HG02884 (cell line): ENCODE measurements at regions not wholly inside any gene's neighbourhood (a gene's known extent, or its start where the extent isn't known, plus 50 kb on each side); places are given as distances from the start of the nearest gene placed in this dataset.
"Not testable (repeated sequence)": the region's sequence is repeated elsewhere in the genome, so short reads cannot be mapped to it uniquely, and the experiment has no call there.

ENCODE experiments used
- ATAC-seq: cut with Tn5 transposase; IDR thresholded peaks from one replicate; pipeline ENCODE4 v1.9.1; 2021; ENCODE audit warnings: mild to moderate bottlenecking, moderate library complexity; ENCODE audit not compliant: unreplicated experiment

DNA sequence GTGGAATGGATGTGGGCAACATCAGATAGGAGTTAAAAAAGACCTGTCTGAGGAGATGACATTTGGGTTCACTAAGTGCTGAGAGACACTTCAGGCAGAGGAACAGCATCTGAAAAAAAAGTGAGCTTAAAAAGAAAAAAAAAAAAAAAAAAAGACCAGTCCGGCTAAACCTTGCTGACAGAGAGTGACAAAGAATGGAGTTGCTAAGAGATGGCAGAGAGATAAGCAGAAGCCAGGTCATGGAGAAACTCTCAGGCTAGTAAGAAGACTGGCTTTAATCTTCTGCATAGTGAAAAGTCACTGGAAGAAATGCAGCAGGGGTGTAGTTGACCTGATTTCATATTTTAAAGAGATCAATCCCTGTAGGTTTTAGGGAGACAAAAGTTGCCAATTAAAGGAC, 711.1 kb upstream of the SEMA3D start:
- no peak for ATAC-seq

DNA sequence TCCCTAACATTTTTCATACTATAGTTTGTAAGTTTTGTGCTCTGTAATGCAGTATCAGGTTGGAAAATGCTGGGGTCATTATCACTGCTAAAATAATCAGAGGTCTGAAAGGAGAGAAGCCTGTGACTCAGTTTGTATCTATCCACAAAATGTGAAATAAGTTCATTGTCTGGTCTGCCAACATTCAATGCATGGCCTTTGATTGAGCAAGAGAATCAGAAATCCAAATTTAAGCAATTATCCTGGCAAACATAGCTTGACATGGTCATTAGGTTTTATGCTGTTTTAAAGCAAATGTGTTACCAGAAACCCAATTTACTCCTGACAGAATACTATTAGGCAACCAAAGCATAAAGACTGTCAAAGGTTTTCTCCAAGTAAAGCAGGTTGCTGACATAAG, 709.7 kb upstream of the SEMA3D start:
- ATAC-seq: no peak

DNA sequence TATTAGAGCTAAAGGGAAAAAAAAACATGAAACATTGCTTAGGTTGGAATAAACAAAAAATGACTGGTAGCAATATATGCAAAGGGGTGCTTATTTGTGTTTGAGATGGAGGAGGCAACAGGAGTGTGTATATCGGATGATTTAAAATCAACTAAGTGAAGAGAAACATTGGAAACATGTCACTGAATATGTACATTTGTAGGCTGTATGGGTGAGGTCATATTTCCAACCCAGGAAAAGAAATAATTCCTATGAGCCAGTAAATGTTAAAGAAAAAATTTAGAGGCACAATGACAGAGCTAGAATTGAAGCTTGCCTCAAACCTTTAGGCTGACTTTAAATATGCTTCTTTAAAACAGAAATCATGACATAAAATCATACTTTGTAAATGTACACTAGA, 709.0 kb upstream of the SEMA3D start:
- ATAC-seq: no peak

DNA sequence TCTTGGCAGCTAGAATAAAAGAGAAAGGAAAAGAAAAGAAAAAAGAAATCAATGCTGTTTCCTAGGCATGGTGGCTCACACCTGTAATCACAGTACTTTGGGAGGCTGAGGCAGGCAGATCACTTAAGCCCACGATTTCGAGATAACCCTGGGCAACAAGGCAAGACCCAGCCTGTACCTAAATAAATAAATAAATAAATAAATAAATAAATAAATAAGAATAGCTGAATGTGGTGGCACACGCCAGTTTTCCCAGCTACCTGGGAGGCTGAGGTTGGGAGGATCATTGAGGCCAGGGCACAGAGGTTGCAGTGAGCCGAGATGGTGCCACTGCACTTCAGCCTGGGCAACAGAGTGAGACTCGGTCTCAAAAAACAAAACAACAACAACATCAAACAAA, 705.0 kb upstream of the SEMA3D start:
- not testable (repeated sequence) for ATAC-seq

DNA sequence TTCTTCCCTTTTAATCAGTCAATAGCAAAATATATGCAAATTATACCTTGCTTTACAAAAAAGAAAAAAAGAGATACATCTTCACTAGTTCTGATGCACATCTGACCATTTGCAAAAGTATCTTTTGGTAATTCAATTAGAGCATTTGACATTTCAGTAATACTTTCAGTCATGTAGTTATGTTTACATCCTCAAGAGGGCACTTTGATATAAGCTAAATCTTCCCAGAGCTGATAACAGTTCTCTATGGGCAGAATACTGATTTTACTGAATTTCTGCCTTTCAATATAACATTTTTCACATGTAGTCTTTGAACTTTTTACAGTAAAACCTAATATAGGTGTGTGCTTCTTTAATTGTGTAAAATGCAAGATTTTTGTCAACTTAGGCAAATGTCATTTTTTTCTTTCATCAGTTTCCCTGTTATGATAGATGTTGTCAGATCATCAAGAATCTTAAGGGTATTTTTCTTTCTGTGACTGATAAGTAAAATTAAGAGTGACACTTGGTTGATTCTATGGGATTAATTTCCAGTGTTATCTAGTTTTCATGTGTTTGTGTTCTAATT, 703.5 kb upstream of the SEMA3D start:
- peak; percentile 83 for ATAC-seq

DNA sequence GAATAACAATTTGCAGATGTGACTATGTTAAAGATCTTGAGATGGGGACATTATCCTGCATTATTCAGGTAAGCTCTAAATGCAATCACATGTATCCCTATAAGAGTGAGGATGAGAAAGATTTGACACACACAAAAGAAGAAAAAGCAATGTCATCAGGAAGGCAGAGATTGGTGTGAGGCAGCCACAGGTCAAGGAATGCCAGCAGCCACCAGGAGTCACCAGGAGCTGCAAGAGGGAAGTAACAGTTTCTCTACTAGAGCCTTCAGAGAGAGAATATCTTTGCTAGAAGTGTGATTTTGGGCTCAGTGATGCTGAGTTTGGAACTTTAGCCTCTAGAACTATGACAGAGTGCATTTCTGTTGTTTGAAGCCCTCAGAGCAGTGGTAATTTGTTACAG, 700.3 kb upstream of the SEMA3D start:
- ATAC-seq: no peak

DNA sequence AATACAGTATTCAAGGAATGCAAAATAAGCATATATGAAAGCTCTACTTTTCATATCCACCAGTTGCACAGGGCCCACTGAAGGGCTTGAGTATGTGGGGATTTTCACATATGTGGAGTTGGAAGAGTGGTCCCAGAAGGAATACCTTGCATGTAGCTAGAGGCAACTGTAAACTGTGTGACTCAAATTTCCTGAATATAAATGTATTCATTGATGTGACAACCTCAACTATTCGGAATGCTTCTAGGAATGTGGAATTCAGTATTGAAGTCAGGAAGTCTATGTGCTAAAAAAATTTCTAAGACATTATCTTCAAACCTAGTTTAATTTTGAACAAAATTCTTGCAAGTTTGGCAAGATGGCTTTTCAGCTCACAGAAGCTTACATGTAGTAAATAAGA, 695.5 kb upstream of the SEMA3D start:
- no peak for ATAC-seq

DNA sequence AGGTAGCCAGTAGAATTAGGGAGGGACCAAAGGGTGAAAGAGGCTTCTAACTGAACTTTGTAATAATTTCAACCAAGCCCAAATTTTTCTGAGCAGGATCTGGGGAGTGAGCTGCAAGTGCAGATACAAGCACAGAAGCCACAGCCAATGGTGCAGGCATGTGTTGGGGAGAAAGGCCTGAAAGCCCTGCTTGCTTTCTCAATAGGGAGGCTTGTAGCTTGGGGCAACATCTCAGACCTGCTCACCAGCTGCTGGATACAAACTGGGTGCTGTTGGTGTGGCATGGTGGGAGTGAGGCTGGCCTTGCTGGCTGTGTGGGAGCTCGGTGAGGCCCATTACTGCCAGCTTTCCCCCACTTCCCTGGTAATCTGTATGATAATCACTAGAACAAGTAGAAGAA, 688.5 kb upstream of the SEMA3D start:
- no peak for ATAC-seq

DNA sequence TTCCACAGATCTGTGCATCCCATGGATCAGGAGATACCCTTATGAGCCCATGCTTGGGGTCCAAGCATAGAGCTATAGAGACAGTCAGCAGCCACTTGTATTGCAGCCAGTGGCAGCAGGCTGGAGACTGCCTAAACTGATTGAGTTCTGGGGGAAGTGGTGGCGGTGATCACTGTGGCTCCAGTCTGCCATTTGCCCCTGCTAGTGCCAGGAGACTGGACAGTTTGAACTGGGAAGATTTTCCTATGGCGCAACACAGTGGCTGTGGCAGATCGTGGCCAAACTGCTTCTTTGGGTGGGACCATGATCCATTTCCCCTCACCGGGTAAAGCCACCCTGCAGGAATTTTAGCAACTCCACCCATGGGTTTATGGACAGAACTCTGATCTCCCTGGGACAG, 679.7 kb upstream of the SEMA3D start:
- no peak for ATAC-seq

DNA sequence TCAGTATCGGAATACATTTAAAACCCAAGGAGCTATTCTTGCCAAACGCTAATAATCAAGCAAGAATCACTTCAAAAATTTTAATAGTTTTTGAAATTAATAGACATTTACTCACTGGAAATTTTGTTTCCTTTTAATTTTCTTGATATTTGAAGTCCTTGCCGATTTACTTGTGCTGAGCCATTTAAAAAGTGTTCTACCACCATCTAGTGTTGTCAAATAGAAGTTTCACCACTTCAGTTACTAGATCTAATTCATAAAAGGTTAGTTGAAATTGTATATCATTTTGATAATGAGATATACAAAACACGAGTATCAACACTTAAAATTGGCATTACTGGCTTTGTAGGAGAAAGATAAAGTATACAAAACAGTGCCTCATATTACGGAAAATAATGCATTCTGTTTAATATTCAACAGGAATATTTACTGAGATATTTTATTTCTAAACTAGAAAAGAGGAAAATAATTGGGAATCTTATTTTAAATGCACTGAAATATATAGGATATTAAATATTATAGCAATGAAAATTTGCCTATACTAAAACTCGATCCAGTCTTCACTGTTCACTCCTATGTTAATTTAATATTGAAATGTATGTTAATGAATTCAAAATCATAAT, 664.8 kb upstream of the SEMA3D start:
- no peak for ATAC-seq

DNA sequence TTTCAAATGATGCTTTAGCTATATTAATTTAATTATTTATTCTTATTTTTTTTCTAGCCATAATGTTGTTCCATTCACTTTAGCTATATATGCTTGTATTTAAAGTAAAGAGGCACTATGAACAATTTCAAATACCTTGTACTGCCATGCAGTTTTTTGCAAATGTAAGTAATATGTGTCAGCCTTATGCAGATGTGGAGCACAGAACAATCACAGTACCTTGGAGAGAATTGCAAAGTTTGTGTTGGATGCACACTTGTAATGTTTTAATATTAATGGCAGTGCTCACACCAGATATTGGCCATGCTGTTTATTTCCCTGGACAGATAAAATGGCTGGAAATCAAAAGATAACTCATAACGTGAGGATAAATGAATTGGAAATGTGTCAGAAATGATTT, 663.5 kb upstream of the SEMA3D start:
- ATAC-seq: no peak

DNA sequence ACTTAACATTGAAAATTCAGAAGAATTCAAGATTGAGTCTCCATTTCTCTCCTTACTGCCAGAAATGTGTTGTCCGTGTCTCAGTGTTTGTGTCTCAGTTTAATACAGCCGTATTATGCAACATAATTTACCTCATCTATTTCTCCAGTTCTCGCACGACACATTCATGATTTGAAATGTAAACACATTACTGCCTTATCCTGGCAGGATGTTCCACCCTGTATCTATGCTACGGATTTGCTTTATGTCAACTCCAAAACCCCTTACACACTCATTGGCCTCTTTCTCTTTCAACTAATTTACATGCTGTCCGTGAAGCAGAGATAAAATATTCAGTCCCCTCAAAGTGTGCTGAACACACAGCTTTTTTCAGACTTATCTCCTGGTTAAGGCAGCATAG, 653.7 kb upstream of the SEMA3D start:
- no peak for ATAC-seq

DNA sequence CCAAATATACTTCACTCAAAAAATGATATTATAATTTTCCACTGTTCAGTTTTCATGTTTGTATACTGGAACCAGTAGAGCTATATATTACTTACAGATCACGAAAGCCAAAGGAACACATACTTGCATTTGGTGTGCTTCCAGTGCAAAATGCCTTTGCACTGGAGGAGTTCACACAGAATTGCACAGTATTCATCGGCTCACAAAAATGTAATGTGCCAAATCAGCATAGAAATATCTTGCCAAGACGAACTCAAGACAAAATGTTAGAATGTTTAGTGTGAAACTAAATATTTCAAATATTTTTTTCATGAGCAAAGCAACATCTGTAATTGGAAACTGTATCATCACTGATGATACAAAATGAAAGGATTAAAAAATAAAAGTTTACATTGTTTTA, 646.2 kb upstream of the SEMA3D start:
- ATAC-seq: no peak

DNA sequence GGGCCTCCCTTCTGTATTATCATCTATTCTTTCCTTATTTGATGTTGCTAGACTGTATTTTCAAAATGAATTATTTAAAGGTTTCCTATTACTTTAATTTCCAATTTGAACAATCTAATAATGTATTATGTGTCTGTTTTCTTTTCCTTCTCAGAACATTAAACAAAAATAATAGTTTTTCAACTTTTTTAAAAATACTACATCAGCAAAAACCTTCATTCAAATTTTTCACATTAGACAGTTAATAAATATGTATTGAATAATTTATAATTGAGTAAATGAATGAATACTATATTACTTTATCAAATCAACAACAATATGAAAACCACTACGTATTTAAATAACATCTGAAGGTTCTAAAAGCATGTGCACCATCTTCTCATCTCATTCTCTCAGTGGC, 644.1 kb upstream of the SEMA3D start:
- ATAC-seq: no peak

DNA sequence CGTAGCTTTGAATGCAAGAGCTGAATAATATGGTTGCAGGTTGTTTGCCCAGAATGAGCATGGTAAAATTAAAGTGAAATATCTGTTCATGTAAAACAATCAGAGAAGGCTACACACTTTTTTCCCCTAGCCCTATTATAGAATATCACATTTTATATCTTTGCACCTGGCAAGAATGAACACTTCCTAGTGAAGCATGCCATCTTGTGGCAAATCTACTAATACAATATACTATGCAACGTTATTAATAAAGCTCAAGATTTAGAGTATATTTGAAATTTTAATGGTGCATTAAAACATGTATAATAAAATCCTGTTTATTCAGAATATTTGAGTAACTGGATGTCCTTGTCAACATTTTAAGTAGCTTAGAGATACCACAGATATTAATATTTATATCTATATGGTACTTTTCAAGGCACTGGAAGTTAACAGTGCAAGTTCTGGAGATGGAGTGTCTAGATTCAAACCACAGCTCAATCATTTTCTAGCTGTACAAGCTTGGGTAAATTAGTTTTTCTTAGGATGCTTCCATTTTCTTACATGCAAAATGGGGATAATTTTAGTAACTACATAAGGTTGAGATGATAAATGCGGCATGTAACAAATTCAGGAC, 643.1 kb upstream of the SEMA3D start:
- no peak for ATAC-seq

DNA sequence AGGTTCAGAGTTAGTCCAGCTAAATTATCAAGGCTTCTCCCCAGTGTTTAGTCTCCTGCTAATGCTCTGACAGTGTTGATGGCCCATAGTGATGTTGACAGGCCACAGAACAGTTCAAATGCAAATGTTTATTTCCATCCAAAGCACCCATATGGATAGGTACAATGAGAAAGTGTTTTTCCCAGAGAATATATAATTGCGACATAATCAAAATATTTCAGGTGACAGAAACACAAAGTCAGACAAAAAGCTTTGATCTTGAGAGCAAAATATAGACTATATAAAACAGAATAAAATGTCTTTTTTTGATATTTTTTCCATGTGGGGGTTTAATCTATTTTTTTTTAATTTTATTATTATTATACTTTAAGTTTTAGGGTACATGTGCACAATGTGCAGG, 642.3 kb upstream of the SEMA3D start:
- no peak for ATAC-seq

DNA sequence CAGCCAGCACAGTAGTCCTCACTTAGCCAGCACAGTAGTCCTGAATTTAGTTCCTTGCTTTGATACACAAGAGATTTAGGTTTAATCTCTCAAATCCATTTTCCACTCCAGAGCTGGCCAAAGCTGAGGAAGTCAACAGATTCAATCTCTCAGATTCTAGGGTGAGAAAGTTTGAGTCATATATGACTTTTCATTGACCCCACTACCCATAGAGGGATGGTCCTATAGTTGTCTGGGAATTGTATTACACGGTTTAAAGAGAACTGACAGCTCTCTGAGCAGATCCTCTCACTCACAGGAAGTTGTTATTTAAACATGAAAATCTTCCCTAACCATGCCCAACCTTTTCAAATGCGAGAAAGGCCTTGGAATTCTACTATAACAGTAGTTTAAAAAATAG, 641.8 kb upstream of the SEMA3D start:
- no peak for ATAC-seq

DNA sequence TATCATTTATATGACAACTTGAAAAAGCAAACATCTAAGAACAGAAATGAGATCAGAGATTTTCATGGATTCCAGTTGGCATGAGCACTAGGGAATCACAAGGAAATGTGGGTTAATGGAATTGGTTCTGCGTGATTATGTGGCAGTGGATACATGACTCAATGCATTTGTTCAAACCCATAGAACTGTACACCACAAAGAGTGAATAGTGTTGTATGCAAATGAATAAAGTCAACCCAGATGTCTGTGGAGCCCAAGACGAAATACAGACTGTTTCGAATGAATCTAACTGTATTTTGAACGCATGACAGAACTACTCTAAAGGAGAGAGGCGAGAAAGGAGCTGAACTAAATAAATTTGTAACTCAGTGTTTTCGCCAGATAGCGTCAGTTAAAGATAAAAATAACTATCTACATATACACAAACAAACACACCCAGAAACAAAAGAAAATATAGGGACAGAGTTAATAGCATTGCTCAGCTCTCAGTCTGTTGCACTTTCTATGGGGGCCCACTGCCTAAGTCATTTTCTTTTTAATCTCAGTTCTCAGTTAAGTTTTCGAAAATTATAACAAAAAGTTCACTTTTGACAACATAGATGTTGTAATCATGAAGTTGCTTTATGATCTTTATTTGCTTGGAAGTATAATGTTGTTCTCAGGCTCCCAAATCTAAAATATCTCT, 636.7 kb upstream of the SEMA3D start:
- no peak for ATAC-seq

DNA sequence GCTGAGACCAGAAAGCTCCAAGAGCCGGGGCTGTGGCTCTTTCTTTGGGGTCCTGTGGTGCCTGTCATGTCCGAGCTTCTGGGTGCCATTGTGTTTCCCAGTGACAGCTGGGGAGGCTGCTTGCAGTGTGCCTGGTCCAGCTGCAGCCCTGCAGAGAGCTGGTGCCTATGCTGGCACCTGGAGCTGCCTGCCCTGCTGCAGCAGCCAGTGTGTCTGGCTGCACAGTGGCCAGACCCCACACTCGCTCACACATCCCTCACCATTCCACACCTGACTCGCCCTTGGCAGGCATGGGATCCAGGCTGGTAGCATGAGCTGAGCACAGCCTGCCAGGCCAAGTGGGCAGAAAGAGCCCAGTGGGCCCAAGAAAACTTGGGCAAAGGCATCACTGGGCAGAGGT, 635.1 kb upstream of the SEMA3D start:
- no peak for ATAC-seq

DNA sequence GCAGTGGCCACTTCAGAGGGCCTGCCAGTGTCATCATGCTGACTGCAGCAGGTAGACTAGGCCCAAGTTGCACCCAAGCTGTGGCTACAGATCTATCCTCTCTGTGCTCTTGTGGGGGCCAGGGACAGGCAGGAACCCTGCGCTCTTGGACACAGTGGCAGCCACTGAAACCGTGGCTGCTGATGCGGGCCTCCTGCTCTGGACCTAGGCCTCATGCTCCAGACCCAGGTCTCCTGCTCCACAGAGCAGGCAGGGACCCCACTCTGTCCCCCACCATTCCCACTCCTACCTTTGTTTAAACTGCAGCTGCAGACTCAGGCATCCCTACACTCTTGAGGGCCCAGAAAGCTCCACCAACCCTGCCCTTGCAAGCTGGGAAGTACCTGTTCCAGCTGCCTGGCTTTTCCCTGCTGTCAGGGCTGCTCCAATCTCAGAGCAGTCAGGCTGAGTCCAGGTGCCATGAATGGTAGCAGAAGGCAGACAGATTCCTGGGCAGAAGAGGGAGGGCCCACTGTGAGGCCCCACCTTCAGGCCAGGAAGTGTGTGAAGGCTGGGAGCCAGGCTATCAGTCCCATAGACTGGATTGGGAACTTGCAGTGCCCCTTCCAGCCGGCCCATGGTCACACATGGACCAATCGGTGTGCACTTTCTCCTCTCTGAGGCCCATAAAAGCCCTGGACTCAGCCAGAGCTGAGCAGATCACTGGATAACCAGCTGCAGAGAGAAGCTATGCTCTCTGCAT, 634.0 kb upstream of the SEMA3D start:
- no peak for ATAC-seq

DNA sequence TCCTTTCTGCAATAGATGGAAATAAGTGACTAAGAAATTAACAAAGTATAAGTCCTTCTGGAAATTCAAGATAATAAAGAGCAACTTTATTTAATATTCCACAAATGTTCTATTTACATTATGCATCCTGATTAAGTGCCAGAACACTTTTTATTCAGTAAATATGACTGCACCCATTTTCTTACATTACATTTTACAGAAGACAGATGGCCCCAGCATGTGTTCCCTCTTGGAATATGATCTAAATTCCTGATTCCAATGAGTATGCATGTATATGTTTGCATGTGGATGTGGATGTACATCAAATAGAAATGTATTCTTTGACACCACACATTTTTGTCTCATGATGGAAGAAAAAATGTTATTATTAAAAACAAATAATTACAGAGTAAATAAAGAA, 628.7 kb upstream of the SEMA3D start:
- ATAC-seq: no peak

DNA sequence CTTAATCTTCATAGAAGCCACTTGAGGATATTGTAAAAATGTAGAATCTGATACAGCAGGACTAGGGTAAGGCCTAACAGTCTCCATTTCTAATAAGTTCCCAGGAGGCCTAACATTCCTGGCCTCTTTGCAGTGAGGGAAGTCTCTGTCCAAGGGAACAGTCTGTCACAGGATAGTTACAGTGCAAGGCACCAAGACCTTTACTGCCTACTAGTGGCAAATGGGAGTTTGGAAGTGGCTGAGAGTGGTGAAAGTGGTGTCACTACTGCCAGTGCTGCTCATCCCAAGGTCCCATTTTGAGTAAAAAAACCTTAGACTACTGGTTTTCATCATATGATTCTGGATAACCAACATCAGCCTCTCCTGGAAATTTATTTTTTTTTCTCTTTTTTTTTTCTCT, 619.5 kb upstream of the SEMA3D start:
- no peak for ATAC-seq
